Umbilical cord (tissue), 1 donor: ENCODE measurements at regions not wholly inside any gene's neighbourhood (a gene's known extent, or its start where the extent isn't known, plus 50 kb on each side); places are given as distances from the start of the nearest gene placed in this dataset.
A peak's percentile ranks its signal among the peaks of the same experiment; 100 is the strongest.
"Not testable (repeated sequence)": the region's sequence is repeated elsewhere in the genome, so short reads cannot be mapped to it uniquely, and the experiment has no call there.

Source experiments
- DNase-seq: peaks from one replicate; pipeline ENCODE4 v3.0.0-alpha.2; 2015; ENCODE audit warnings: low spot score

DNA sequence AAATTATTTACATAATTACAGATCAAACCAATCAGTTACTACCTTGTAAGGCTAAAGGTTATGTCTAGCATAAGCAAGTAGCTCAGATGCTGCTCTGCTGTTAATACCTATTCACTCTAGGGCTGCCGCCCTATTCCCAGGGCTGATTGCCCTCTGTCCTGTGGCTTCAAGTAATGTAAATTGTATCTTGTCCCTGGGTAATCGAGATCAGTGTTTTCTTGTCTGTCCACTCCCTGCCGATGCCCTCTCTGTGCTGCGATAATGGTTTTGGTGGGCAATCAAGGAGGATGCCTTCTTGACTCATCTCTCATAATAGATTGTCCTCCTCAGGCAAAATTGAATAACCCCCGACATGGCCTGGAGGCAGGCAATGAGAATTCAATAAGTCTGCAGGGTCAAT is 641.0 kb upstream of the PITX2 start:
- DNase-seq, result no peak

GRCh38 chr4:111266937-111267336 is 644.1 kb upstream of the PITX2 start:
- no peak for DNase-seq

- no peak for DNase-seq
These were observed 644.9 kb upstream of the PITX2 start for GRCh38 chr4:111267786-111268185.

GRCh38 chr4:111268769-111269414 is 646.0 kb upstream of the PITX2 start:
- DNase-seq, result peak; percentile 74

- DNase-seq, result peak; percentile 33
These were observed 646.6 kb upstream of the PITX2 start for GRCh38 chr4:111269439-111269838.

GRCh38 chr4:111274060-111274459 is 651.2 kb upstream of the PITX2 start:
- no peak for DNase-seq

- DNase-seq, result peak; percentile 38
These were observed 651.6 kb upstream of the PITX2 start for GRCh38 chr4:111274486-111274885.

- no peak for DNase-seq
These were observed 658.3 kb upstream of the PITX2 start for GRCh38 chr4:111281219-111281618.

GRCh38 chr4:111282035-111282434 is 659.2 kb upstream of the PITX2 start:
- DNase-seq, result no peak

GRCh38 chr4:111283066-111283677 is 660.3 kb upstream of the PITX2 start:
- DNase-seq, result peak; percentile 36

DNA sequence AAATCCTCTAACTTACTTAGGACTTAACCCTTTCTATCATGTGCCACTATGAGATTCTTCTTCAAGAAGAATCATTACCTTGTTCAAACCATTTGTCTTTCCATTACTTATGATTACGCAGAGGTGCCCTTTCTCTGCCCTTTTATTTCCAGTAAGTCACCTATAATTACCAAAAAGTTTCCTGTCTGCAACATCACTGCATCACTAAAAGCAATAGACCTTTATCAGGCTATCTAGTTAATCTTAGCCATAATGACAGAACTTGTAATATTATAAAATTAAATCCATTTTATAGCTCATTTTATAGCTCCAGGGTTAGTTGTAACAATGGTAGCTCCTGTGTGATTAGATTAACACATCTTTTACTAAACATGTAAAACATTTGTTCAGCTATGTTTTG is 673.6 kb upstream of the PITX2 start:
- DNase-seq, result no peak

DNA sequence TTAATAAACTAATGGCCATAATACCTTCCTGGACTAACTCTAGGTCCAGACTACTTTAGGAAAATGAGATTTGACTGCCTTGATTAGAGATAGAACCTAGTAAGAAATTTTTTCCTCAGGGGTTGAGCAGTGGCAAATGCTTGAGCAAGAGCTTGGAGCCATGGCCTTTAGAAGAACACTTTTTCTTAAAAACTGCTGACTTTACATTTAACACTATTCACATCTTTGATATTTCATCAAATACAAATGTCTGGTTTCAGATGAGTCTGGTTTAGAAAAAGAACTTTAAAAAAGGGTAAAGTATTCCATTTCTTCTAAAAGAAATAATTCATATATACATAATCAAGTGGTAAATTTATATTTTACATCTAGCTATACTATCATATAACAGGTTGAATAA is 680.9 kb upstream of the PITX2 start:
- DNase-seq, result no peak

GRCh38 chr4:111323496-111323895 is 700.6 kb upstream of the PITX2 start:
- DNase-seq, result peak; percentile 56

DNA sequence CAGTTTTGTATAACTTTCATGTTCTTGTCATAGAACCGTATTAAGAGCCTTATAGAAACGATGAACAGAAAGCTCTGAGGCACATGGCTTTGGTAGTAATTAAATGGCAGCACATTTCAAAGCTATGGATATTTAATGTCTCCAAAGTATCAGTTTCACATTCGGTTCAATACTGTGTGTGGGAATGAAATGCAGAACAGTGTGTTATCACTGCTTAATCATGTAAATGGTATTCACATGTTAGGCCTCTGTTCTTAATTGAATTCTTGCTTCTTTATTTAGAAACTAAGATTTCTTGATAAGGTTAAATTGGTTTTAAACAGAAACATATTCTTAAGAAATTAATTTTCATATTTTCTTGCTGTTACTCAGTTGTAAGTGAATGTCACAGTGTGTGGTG is 701.0 kb upstream of the PITX2 start:
- no peak for DNase-seq

DNA sequence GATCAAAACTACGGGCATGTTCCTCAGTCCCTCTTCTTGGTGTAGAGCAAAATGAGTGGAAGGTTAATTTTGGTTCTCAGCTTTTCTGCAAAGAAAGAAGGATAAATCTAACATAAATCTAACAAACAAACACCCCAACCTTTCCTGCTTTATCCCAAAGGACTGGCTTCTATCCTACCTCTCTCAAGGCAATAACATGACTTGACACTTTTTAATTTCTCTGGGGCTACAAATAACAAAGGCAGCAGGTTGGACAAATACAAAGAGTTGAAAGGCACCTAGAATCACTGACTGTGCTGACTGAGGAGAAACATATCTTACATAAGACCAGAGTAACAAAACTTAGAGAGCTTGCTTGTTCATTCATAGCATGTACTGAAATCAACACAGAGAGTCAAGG is 703.6 kb upstream of the PITX2 start:
- no peak for DNase-seq

DNA sequence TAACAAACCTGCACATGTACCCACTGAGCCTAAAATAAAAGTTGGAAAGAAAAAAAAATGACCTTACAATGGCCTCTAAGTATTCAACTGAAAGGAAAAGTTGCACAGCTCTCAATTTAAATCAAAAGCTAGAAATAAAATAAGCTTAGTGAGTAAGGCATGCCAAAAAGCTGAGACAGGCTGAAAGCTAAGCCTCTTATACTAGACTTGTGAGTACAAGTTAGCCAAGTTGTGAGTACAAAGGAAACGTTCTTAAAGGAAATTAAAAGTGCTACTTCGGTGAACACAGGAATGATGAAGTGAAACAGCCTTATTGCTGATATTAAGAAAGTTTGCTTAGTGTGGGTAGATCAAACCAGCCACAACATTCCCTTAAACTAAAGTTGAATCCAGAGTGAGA is 707.9 kb upstream of the PITX2 start:
- DNase-seq, result peak; percentile 79

- DNase-seq, result no peak
These were observed 711.5 kb upstream of the PITX2 start for GRCh38 chr4:111334361-111334760.

DNA sequence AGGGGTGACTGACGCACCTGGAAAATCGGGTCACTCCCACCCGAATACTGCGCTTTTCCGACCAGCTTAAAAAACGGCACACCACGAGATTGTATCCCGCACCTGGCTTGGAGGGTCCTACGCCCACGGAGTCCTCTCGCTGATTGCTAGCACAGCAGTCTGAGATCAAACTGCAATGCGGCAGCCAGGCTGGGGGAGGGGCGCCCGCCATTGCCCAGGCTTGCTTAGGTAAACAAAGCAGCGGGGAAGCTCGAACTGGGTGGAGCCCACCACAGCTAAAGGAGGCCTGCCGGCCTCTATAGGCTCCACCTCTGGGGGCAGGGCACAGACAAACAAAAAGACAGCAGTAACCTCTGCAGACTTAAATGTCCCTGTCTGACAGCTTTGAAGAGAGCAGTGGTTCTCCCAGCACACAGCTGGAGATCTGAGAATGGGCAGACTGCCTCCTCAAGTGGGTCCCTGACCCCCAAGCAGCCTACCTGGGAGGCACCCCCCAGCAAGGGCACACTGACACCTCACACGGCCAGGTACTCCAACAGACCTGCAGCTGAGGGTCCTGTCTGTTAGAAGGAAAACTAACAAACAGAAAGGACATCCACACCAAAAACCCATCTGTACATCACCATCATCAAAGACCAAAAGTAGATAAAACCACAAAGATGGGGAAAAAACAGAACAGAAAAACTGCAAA is 714.5 kb upstream of the PITX2 start:
- DNase-seq, result not testable (repeated sequence)

DNA sequence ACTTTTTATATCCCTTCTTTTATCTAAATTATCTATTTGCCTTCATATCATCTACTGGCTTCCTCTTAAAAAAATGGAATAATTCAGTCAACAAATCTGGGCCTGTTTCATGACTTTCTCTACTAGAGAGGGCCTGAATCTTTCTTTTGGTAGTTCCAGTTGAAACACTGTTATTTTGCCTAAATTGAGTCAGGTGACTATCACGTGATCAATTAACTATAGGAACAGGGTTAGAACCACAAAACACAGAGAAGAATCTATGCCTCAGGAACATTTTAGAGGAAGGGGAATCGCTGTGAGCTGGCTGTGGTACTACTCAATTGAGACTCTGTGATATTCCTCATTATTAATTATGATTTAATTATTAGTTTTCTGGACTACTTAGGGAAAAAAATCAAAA is 736.7 kb upstream of the PITX2 start:
- no peak for DNase-seq

GRCh38 chr4:111360906-111361305 is 738.0 kb upstream of the PITX2 start:
- no peak for DNase-seq

DNA sequence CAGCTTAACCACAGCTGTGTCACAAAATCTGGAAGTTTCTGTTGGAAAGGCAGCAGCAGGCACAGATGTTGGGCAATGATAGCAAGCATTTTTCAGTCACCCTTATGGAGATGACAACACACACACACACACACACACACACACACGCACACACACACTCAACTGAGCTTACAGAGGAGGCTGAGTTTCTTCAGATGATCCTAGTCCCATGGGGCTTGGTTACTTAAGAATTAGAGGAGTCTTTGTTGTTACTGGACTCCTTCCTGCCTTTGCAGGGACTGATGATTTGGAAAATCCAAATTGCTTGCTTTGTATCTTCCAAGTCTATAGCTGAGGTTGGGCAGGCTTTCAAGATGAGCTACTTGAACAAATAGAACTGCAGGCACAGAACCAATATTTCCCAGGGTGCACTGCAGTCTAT is 740.1 kb upstream of the PITX2 start:
- DNase-seq, result peak; percentile 31

DNA sequence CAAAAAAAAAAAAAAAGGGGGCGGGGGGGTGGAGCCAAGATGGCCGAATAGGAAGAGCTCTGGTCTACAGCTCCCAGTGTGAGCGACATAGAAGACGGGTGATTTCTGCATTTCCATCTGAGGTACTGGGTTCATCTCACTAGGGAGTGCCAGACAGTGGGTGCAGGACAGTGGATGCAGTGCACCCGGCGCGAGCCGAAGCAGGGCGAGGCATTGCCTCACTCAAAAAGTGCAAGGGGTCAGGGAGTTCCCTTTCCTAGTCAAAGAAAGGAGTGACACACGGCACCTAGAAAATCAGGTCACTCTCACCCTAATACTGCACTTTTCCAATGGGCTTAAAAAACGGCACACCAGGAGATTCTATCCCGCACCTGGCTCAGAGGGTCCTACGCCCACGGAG is 755.0 kb upstream of the PITX2 start:
- DNase-seq, result not testable (repeated sequence)

GRCh38 chr4:111388561-111388960 is 756.7 kb upstream of the FAM241A start:
- DNase-seq, result peak; percentile 84
